DND-41 (cell line): ENCODE measurements at regions not wholly inside any gene's neighbourhood (a gene's known extent, or its start where the extent isn't known, plus 50 kb on each side); places are given as distances from the start of the nearest gene placed in this dataset.

Source experiments
- CTCF ChIP-seq: IDR thresholded peaks from 2 replicates; pipeline ENCODE4 v1.5.1; 2012; ENCODE audit warnings: borderline replicate concordance, low read length, moderate library complexity, mild to moderate bottlenecking; ENCODE audit not compliant: poor library complexity, severe bottlenecking; ENCODE audit errors: extremely low read depth
- EZH2 ChIP-seq: IDR thresholded peaks from 3 replicates; pipeline ENCODE4 v1.6.1; 2012; ENCODE audit warnings: borderline replicate concordance, low read depth, mild to moderate bottlenecking, moderate library complexity, low read length, inconsistent platforms; ENCODE audit not compliant: severe bottlenecking

DNA sequence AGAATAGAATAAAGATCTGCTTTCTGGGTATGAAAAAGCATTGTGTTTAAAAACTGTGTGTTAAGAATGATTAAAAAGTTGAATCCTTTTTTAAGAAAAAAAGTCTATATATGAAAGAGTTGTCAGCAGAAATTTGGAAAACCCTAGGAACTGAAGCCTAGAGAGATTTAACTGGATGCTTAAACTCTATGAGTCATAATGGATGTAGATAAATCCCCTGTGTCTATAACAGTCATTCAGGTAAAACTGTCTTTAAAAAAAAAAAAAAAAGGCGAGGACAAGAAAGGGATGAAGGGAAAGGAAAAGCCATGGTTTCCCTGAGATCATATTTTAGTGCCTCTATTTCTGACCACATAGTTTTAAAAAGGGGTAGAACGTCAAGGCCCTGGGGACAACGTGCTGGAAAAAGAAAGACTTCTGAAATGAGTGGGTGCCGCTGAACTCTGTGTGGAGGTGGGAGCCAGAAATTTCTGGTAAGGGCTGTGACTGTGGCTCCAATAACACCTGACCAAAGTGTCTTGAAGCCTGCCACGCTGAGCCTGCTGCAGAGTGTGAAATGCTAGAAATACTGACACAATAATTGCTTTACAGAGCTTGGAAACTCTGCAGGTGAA is 302.6 kb upstream of the ARID1B start:
- TF ChIP-seq CTCF (no peak), EZH2 (no peak)
